ENCODE measurements at regions not wholly inside any gene's neighbourhood (a gene's known extent, or its start where the extent isn't known, plus 50 kb on each side); places are given as distances from the start of the nearest gene placed in this dataset.

DNA sequence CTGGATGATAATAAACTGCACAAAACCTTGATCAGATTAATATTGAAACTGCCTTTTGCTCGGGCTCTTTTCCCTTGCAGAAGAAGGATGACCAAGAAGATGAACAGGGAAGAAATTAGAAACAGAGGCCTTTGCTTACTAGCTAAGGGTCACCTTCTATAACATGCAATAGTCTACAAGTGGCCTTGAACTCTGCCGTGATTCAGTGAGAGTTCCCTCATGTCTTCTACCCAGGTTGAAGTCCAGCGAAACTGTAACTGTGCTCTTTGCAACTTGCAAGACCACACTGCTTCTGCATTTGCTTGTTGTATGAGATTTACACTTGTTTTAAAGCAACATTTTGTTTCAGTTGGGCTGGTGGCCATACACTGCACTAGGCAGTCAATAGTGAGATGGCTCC lies 108.4 kb downstream of the IGLL1 start:
- TF ChIP-seq, protein P1, sequence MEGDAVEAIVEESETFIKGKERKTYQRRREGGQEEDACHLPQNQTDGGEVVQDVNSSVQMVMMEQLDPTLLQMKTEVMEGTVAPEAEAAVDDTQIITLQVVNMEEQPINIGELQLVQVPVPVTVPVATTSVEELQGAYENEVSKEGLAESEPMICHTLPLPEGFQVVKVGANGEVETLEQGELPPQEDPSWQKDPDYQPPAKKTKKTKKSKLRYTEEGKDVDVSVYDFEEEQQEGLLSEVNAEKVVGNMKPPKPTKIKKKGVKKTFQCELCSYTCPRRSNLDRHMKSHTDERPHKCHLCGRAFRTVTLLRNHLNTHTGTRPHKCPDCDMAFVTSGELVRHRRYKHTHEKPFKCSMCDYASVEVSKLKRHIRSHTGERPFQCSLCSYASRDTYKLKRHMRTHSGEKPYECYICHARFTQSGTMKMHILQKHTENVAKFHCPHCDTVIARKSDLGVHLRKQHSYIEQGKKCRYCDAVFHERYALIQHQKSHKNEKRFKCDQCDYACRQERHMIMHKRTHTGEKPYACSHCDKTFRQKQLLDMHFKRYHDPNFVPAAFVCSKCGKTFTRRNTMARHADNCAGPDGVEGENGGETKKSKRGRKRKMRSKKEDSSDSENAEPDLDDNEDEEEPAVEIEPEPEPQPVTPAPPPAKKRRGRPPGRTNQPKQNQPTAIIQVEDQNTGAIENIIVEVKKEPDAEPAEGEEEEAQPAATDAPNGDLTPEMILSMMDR (IDR thresholded peaks at IDR 0.05 in 2 of 3, conservative IDR thresholded peaks at IDR 0.05 in 1 of 3; ENCODE audit: borderline replicate concordance in 1 of 3, insufficient read depth in 1 of 3, low read depth in 2 of 3, low read length in 2 of 3): no peak
- TF ChIP-seq EZH2phosphoT487 (IDR thresholded peaks at IDR 0.05; ENCODE audit: borderline replicate concordance) (no peak), CBX3 (IDR thresholded peaks at IDR 0.05; ENCODE audit: low read depth) (no peak), POLR2A (IDR thresholded peaks at IDR 0.05; ENCODE audit: borderline replicate concordance, extremely low read depth, insufficient read depth, insufficient read length) (no peak), EZH2 (IDR thresholded peaks at IDR 0.05) (no peak), SP1 (IDR thresholded peaks at IDR 0.05; ENCODE audit: low read depth) (no peak)
- TF ChIP-seq, protein P2, sequence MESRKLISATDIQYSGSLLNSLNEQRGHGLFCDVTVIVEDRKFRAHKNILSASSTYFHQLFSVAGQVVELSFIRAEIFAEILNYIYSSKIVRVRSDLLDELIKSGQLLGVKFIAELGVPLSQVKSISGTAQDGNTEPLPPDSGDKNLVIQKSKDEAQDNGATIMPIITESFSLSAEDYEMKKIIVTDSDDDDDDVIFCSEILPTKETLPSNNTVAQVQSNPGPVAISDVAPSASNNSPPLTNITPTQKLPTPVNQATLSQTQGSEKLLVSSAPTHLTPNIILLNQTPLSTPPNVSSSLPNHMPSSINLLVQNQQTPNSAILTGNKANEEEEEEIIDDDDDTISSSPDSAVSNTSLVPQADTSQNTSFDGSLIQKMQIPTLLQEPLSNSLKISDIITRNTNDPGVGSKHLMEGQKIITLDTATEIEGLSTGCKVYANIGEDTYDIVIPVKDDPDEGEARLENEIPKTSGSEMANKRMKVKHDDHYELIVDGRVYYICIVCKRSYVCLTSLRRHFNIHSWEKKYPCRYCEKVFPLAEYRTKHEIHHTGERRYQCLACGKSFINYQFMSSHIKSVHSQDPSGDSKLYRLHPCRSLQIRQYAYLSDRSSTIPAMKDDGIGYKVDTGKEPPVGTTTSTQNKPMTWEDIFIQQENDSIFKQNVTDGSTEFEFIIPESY (IDR thresholded peaks at IDR 0.05; ENCODE audit: extremely low read depth, insufficient replicate concordance, low read length): no peak
- TF ChIP-seq, protein P3, sequence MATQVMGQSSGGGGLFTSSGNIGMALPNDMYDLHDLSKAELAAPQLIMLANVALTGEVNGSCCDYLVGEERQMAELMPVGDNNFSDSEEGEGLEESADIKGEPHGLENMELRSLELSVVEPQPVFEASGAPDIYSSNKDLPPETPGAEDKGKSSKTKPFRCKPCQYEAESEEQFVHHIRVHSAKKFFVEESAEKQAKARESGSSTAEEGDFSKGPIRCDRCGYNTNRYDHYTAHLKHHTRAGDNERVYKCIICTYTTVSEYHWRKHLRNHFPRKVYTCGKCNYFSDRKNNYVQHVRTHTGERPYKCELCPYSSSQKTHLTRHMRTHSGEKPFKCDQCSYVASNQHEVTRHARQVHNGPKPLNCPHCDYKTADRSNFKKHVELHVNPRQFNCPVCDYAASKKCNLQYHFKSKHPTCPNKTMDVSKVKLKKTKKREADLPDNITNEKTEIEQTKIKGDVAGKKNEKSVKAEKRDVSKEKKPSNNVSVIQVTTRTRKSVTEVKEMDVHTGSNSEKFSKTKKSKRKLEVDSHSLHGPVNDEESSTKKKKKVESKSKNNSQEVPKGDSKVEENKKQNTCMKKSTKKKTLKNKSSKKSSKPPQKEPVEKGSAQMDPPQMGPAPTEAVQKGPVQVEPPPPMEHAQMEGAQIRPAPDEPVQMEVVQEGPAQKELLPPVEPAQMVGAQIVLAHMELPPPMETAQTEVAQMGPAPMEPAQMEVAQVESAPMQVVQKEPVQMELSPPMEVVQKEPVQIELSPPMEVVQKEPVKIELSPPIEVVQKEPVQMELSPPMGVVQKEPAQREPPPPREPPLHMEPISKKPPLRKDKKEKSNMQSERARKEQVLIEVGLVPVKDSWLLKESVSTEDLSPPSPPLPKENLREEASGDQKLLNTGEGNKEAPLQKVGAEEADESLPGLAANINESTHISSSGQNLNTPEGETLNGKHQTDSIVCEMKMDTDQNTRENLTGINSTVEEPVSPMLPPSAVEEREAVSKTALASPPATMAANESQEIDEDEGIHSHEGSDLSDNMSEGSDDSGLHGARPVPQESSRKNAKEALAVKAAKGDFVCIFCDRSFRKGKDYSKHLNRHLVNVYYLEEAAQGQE (IDR thresholded peaks at IDR 0.05; ENCODE audit: low read depth): no peak
